ENCODE measurements at regions not wholly inside any gene's neighbourhood (a gene's known extent, or its start where the extent isn't known, plus 50 kb on each side); places are given as distances from the start of the nearest gene placed in this dataset.

- TF ChIP-seq CTCF (IDR thresholded peaks at IDR 0.05) = no peak
- TF ChIP-seq POLR2A (IDR thresholded peaks at IDR 0.05) = no peak
Measured at GRCh38 chr14:61225344-61225743, 55.8 kb downstream of the TMEM30B start.
